B cell (primary cell): ENCODE measurements at regions not wholly inside any gene's neighbourhood (a gene's known extent, or its start where the extent isn't known, plus 50 kb on each side); places are given as distances from the start of the nearest gene placed in this dataset.

Source experiments
- EZH2 ChIP-seq: IDR thresholded peaks from 2 replicates; pipeline ENCODE4 v1.6.1; 2012; ENCODE audit warnings: borderline replicate concordance, low read depth, mild to moderate bottlenecking, moderate library complexity, low read length; ENCODE audit not compliant: insufficient read depth, poor library complexity, severe bottlenecking
- TF ChIP-seq, protein P1 (sequence below): fragments of 200-600 bp; IDR thresholded peaks from one replicate; pipeline ENCODE4 v1.8.0; 2022; ENCODE audit warnings: antibody characterized with exemption, mild to moderate bottlenecking

DNA sequence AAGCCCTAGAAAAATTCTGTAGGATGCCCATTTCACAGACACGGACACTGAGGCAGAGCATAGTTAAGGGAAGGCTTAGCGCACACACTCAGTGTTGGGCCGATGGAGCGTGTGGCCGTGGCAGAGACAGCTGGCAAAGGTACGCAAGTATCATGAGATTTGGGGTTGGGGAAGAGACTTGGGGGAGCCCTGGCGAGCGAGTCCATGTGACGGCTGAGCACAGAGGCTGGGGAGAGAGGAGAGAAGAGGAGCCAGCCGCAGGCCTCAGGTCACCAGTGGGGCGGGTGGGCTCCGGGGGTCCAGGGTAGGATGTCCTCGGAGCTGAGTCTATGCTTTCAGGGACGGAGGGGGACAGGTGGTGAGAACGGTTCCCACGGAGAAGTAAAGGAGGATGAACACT is 311.3 kb downstream of the CTTN start:
- TF ChIP-seq, protein P1, sequence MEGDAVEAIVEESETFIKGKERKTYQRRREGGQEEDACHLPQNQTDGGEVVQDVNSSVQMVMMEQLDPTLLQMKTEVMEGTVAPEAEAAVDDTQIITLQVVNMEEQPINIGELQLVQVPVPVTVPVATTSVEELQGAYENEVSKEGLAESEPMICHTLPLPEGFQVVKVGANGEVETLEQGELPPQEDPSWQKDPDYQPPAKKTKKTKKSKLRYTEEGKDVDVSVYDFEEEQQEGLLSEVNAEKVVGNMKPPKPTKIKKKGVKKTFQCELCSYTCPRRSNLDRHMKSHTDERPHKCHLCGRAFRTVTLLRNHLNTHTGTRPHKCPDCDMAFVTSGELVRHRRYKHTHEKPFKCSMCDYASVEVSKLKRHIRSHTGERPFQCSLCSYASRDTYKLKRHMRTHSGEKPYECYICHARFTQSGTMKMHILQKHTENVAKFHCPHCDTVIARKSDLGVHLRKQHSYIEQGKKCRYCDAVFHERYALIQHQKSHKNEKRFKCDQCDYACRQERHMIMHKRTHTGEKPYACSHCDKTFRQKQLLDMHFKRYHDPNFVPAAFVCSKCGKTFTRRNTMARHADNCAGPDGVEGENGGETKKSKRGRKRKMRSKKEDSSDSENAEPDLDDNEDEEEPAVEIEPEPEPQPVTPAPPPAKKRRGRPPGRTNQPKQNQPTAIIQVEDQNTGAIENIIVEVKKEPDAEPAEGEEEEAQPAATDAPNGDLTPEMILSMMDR, result no peak
- TF ChIP-seq EZH2, result no peak
